HCT116 (cell line): ENCODE measurements at regions not wholly inside any gene's neighbourhood (a gene's known extent, or its start where the extent isn't known, plus 50 kb on each side); places are given as distances from the start of the nearest gene placed in this dataset.

Experiments
- CBX3 ChIP-seq: IDR thresholded peaks from 2 replicates; pipeline ENCODE4 v1.6.1; 2012; ENCODE audit warnings: low read depth
- EGR1 ChIP-seq: IDR thresholded peaks from 2 replicates; pipeline ENCODE4 v1.6.1; 2012; ENCODE audit warnings: low read depth
- EZH2 ChIP-seq: fragments of 200-600 bp; sonication (generic); IDR thresholded peaks from 2 replicates; pipeline ENCODE4 v1.6.1; 2017; ENCODE audit warnings: antibody characterized with exemption, mixed run types
- FOSL1 ChIP-seq: IDR thresholded peaks from 2 replicates; pipeline ENCODE4 v1.6.1; 2012; ENCODE audit warnings: low read depth
- JUND ChIP-seq: IDR thresholded peaks from 2 replicates; pipeline ENCODE4 v1.6.1; 2012
- POLR2A ChIP-seq: IDR thresholded peaks from 2 replicates; pipeline ENCODE4 v1.7.0; 2011; ENCODE audit warnings: borderline replicate concordance; ENCODE audit not compliant: insufficient read depth, insufficient read length; ENCODE audit errors: extremely low read depth
- POLR2AphosphoS5 ChIP-seq: IDR thresholded peaks from 2 replicates; pipeline ENCODE4 v1.6.1; 2011; ENCODE audit warnings: mild to moderate bottlenecking, low read depth, low read length, moderate library complexity
- SP1 ChIP-seq: IDR thresholded peaks from 2 replicates; pipeline ENCODE4 v1.6.1; 2012; ENCODE audit warnings: low read depth
- ZNF274 ChIP-seq: fragments of 200-500 bp; sonication (Bioruptor generic); IDR thresholded peaks from 2 replicates; pipeline ENCODE4 v1.6.1; 2014; ENCODE audit warnings: mild to moderate bottlenecking, low read depth, low read length, inconsistent platforms
- TF ChIP-seq, protein P1 (sequence below), 3 experiments: fragments of 200-600 bp in 1 of 3; sonication (generic) in 1 of 3; IDR thresholded peaks in 2 of 3; conservative IDR thresholded peaks in 1 of 3; 2 replicates each; pipeline ENCODE4 v1.5.1; 2012 to 2017; ENCODE audit warnings: low read depth in 2 of 3, low read length in 2 of 3, antibody characterized with exemption in 1 of 3, borderline replicate concordance in 1 of 3, control low read depth in 1 of 3, mild to moderate bottlenecking in 1 of 3, mixed read lengths in 1 of 3, mixed run types in 1 of 3, moderate library complexity in 1 of 3; ENCODE audit not compliant: insufficient read depth in 1 of 3
- TF ChIP-seq, protein P2 (sequence below): IDR thresholded peaks from 2 replicates; pipeline ENCODE4 v1.6.1; 2012; ENCODE audit warnings: low read depth
- TF ChIP-seq, protein P3 (sequence below): IDR thresholded peaks from 2 replicates; pipeline ENCODE4 v1.6.1; 2012
- TF ChIP-seq, protein P4 (sequence below): IDR thresholded peaks from 2 replicates; pipeline ENCODE4 v1.6.1; 2011; ENCODE audit warnings: mild to moderate bottlenecking, low read length, moderate library complexity; ENCODE audit not compliant: insufficient replicate concordance; ENCODE audit errors: extremely low read depth

DNA sequence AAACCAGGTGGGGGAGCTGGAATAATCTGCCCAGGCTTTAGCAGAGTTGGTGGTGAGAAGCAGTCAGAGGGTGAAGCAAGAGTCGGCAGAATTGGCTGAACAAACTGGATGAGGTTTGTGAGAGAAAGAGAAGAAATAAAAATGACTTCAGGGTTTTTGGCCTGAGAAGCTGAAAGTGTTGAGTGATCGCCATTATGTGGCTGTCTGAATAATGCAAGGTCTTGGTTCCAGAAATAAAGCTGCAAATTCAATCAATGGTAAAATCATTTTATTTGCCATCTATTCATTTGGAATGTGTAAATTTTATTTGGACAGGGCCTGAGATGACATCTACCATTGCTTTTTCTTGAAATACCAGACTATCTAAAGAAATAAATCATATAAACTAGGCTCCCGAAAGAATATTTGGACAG, 50.4 kb upstream of the DAB2 start:
- TF ChIP-seq, protein P1, sequence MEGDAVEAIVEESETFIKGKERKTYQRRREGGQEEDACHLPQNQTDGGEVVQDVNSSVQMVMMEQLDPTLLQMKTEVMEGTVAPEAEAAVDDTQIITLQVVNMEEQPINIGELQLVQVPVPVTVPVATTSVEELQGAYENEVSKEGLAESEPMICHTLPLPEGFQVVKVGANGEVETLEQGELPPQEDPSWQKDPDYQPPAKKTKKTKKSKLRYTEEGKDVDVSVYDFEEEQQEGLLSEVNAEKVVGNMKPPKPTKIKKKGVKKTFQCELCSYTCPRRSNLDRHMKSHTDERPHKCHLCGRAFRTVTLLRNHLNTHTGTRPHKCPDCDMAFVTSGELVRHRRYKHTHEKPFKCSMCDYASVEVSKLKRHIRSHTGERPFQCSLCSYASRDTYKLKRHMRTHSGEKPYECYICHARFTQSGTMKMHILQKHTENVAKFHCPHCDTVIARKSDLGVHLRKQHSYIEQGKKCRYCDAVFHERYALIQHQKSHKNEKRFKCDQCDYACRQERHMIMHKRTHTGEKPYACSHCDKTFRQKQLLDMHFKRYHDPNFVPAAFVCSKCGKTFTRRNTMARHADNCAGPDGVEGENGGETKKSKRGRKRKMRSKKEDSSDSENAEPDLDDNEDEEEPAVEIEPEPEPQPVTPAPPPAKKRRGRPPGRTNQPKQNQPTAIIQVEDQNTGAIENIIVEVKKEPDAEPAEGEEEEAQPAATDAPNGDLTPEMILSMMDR (IDR thresholded peaks at IDR 0.05 in 2 of 3, conservative IDR thresholded peaks at IDR 0.05 in 1 of 3; ENCODE audit: borderline replicate concordance in 1 of 3, insufficient read depth in 1 of 3, low read depth in 2 of 3, low read length in 2 of 3): no peak
- no peak for TF ChIP-seq POLR2A
- no peak for TF ChIP-seq CBX3
- no peak for TF ChIP-seq EGR1
- no peak for TF ChIP-seq SP1
- no peak for TF ChIP-seq EZH2
- no peak for TF ChIP-seq ZNF274
- no peak for TF ChIP-seq FOSL1
- TF ChIP-seq, protein P2, sequence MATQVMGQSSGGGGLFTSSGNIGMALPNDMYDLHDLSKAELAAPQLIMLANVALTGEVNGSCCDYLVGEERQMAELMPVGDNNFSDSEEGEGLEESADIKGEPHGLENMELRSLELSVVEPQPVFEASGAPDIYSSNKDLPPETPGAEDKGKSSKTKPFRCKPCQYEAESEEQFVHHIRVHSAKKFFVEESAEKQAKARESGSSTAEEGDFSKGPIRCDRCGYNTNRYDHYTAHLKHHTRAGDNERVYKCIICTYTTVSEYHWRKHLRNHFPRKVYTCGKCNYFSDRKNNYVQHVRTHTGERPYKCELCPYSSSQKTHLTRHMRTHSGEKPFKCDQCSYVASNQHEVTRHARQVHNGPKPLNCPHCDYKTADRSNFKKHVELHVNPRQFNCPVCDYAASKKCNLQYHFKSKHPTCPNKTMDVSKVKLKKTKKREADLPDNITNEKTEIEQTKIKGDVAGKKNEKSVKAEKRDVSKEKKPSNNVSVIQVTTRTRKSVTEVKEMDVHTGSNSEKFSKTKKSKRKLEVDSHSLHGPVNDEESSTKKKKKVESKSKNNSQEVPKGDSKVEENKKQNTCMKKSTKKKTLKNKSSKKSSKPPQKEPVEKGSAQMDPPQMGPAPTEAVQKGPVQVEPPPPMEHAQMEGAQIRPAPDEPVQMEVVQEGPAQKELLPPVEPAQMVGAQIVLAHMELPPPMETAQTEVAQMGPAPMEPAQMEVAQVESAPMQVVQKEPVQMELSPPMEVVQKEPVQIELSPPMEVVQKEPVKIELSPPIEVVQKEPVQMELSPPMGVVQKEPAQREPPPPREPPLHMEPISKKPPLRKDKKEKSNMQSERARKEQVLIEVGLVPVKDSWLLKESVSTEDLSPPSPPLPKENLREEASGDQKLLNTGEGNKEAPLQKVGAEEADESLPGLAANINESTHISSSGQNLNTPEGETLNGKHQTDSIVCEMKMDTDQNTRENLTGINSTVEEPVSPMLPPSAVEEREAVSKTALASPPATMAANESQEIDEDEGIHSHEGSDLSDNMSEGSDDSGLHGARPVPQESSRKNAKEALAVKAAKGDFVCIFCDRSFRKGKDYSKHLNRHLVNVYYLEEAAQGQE: no peak
- TF ChIP-seq POLR2AphosphoS5: no peak
- TF ChIP-seq JUND: no peak
- TF ChIP-seq, protein P3, sequence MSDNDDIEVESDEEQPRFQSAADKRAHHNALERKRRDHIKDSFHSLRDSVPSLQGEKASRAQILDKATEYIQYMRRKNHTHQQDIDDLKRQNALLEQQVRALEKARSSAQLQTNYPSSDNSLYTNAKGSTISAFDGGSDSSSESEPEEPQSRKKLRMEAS: no peak
- TF ChIP-seq, protein P4, sequence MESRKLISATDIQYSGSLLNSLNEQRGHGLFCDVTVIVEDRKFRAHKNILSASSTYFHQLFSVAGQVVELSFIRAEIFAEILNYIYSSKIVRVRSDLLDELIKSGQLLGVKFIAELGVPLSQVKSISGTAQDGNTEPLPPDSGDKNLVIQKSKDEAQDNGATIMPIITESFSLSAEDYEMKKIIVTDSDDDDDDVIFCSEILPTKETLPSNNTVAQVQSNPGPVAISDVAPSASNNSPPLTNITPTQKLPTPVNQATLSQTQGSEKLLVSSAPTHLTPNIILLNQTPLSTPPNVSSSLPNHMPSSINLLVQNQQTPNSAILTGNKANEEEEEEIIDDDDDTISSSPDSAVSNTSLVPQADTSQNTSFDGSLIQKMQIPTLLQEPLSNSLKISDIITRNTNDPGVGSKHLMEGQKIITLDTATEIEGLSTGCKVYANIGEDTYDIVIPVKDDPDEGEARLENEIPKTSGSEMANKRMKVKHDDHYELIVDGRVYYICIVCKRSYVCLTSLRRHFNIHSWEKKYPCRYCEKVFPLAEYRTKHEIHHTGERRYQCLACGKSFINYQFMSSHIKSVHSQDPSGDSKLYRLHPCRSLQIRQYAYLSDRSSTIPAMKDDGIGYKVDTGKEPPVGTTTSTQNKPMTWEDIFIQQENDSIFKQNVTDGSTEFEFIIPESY: no peak
